ENCODE measurements at regions not wholly inside any gene's neighbourhood (a gene's known extent, or its start where the extent isn't known, plus 50 kb on each side); places are given as distances from the start of the nearest gene placed in this dataset.

GRCh38 chr4:138675685-138676084 lies 339.9 kb upstream of the NOCT start:
- TF ChIP-seq EZH2 (IDR thresholded peaks at IDR 0.05; ENCODE audit: insufficient read depth, poor library complexity, severe bottlenecking), result no peak
- no peak for TF ChIP-seq EZH2phosphoT487 (IDR thresholded peaks at IDR 0.05; ENCODE audit: insufficient read depth, low read depth)

All from GM23248 (cell line).